H7 (cell line): ENCODE measurements at regions not wholly inside any gene's neighbourhood (a gene's known extent, or its start where the extent isn't known, plus 50 kb on each side); places are given as distances from the start of the nearest gene placed in this dataset.

ENCODE experiments used
- DNase-seq: peaks from one replicate; pipeline ENCODE4 v3.0.0; 2012
- H3K27me3 ChIP-seq: 2 replicates; pipeline ENCODE4 v1.6.0; 2011; ENCODE audit warnings: mild to moderate bottlenecking, low read length; ENCODE audit not compliant: control insufficient read depth, insufficient read depth
- H3K36me3 ChIP-seq: replicated peaks from 2 replicates; pipeline ENCODE4 v1.5.1; 2011; ENCODE audit warnings: low read length; ENCODE audit not compliant: control insufficient read depth, insufficient read depth
- H3K4me3 ChIP-seq: 2 replicates; pipeline ENCODE4 v1.5.1; 2011; ENCODE audit warnings: low read depth, mild to moderate bottlenecking, control low read depth, low read length, moderate library complexity; ENCODE audit not compliant: insufficient read depth

DNA sequence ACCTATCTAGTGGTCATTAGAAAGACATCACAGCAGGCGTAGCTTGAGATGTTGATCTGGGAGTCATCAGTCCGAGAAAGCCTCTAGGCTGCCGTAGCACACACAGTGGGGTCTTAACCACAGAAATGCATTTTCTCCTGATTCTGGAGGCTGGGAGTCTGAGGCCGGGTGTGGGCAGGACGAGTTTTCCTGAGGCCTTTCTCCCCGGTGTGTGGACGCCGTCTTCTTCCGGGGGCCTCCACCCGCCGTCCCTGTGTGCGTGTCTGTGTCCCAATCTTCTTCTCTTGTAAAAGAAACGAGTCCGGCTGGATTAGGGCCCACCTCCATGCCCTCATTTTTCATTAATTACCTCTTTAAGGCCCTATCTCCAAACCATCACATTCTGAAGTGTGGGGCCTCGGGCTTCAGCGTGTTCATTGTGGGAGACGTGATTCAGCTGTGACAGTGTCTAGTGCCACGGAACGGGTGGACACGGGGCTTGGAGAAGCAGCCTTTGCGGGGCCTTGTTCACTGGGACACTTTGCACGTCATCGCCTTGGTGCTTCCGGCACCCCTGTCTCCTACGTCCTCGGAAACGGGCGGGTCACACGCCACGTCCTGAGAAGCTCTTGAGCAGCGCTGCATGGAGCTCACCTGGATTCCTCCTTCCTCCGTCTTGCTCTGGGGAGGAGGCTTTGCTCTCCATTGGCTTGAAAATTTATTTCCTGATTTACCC, 208.9 kb upstream of the SOX1 start:
- no peaks in the 10 kb centered on the region for H3K27me3 ChIP-seq
- no peak for DNase-seq
- no peak overlapping the region for H3K4me3 ChIP-seq
- H3K36me3 ChIP-seq = no peaks in the 10 kb centered on the region

DNA sequence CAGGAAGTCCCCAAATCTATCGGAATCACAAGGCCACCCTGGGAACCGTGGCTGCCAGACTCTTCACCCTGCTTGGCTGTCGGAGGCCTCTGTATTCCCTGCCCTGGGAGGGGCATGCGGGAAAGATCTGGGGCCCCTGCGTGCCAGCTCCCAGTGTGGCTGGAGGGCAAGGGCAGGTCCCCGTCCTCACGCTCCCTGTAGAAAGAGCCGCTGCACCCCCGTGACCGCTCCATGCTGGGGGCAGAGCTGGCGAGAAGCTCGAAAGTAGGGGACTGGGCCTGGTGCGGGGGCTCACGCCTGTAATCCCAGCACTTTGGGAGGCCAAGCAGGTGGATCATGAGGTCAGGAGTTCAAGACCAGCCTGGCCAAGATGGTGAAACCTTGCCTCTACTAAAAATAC, 208.4 kb upstream of the SOX1 start:
- no peak overlapping the region for H3K4me3 ChIP-seq
- no peaks in the 10 kb centered on the region for H3K27me3 ChIP-seq
- no peaks in the 10 kb centered on the region for H3K36me3 ChIP-seq
- no peak for DNase-seq

DNA sequence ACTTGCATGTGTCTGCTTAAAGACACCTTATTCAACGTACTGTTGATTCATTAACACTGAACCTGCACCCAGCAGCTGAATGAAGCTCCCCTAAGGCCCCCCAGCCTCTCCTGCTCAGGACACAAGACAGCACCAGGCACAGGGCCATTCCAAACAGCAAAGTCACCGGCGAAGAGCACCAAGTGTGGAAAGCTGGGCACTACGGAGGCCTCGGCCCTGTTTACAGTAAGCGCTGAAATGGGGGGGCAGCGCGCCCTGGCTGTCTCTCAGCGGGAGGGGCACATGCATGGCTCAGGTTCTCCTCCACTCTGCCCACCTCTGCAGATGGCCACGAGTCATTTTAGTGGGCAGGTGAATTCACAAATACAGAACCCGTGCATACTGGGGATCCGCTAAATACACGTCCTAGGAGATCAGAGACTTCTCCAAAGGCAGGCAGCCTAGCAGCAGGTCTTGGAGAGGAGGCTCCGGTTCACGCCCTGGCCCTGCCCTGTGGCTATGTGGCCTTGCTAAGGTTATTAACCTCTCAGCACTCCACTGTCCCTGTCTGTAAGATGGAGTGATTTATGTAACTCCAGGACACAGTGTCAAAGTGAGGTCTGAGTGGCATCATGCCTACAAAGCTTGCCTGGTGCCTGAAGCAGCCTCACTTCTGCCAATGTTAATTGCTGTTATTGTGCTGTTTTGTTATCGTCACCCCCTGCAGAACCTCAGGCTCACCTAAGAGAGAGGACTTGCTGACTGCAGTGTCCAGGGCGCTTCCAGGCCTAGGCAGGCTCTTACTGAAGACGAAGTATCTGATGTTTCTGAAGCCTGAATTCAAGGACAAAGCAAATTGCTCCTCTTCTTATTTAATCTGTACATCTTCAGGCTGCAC, 207.4 kb upstream of the SOX1 start:
- no peak for DNase-seq
- Histone ChIP-seq H3K27me3 (no peaks in the 10 kb centered on the region), H3K36me3 (no peaks in the 10 kb centered on the region)

DNA sequence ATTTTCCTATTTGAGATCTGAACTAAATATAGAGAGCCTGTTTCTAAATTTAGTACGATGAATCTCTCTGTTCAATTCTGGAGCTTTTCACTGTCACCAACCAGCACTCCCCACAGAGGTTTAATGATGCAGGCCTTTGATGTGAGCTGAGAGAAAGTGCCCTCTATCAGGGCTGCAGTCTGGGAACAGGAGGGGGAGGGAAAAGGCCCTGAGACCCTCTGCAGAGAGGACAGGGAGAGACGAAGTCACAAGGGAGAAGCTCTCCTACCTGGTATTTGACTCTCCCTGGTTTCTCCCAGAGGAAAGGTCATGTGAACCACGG, 206.8 kb upstream of the SOX1 start:
- no peak for DNase-seq
- no peaks in the 10 kb centered on the region for H3K36me3 ChIP-seq
- no peak overlapping the region for H3K4me3 ChIP-seq
- H3K27me3 ChIP-seq = no peaks in the 10 kb centered on the region

More for the DNA sequence above, 207.4 kb upstream of the SOX1 start:
- no peak overlapping the region for H3K4me3 ChIP-seq

DNA sequence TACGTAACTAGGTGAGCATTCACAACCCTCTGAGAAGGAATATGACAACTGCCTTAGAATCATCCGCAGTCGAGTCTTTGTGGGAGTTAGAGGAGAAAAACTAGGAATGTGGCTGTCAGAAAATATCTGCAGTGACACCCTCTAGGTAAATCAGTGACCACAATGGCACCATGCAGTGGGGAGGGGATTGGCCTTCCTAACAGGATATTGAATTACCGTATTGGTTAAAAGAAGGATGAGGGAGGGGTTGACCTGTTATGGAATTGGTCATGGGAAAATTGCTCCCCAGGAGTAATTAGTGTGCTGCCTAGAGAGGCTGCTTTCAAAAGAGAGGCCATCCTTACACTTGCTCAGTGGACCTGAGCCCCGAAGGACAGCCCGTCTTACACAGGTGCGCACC, 205.6 kb upstream of the SOX1 start:
- DNase-seq = no peak
- no peaks in the 10 kb centered on the region for H3K27me3 ChIP-seq
- H3K4me3 ChIP-seq = no peak overlapping the region
- H3K36me3 ChIP-seq = no peaks in the 10 kb centered on the region

DNA sequence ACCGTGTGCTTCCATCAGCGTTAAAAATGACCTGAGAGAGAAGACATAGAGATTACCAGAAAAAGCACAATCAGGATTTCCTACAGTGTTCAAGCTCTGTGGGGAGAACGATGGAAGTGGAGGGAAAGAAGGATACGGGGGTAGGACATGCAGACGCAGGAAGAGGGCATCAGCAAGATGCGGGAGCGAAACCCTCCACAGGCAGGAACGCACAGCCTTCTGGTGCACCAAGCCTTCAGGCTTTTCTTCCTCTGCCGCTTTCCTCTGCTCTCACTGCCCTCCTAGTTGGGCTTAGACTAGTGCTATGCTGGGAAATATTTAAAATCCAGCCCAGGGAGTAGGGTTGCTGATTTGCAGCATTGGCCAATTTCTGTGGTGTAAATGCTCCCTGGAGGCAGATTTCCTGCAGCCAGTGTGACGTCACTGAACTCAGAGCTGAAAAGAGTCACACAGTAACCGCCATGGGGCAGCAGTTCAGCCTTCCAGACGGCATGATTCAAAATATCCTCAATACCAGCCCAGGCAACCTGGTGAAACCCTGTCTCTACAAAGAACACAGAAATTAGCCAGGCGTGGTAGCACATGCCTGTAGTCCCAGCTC, 205.1 kb upstream of the SOX1 start:
- Histone ChIP-seq H3K36me3 (no peaks in the 10 kb centered on the region), H3K27me3 (no peaks in the 10 kb centered on the region), H3K4me3 (no peak overlapping the region)
- no peak for DNase-seq

DNA sequence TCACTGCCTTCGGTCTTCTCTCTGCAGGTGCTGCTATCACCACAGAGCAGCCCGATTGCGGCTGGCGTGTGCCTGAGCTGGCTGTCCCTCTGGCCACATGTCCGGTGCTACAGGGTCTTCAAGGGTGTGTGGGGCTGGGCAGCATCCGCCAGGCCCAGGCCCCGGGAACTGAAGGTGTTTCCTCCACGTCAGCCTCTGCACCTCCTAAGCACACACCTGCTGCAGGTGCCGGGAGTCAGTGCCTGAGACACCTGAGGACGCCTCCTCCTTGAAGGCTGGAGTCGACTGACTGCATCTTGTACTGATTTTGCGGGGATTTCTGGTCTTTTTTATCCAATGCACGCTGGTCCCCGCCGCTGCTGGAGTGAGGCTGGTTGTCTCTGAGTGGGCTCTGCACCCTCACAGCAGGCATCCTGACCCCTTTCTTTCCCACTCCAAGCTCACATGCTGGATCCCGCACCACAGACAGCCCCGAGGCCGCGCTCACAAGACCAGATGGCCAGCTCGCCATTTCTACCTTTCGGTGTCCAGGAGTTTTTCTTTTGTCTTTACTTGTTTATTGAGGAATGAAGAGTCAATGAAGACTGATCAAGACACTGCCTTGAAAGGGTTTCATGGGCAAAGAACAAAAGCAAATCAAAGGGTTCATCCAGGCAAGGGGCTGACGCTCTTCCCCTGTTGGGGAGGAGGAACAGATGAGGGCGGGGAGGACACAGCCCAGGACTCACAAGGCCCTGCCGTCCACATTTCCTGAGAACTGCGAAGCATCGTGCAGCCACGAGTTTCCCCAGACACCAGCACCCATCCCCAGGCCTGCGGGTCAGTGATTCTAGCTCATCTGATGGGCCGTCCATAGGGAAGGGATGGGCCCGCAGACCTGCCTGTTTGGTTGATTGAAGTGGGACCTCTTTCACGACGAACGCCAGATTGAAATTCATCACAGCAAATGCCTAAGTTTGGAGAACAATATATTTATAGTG, 203.8 kb upstream of the SOX1 start:
- no peaks in the 10 kb centered on the region for H3K36me3 ChIP-seq
- no peak for DNase-seq
- H3K4me3 ChIP-seq = no peak overlapping the region
- no peaks in the 10 kb centered on the region for H3K27me3 ChIP-seq

DNA sequence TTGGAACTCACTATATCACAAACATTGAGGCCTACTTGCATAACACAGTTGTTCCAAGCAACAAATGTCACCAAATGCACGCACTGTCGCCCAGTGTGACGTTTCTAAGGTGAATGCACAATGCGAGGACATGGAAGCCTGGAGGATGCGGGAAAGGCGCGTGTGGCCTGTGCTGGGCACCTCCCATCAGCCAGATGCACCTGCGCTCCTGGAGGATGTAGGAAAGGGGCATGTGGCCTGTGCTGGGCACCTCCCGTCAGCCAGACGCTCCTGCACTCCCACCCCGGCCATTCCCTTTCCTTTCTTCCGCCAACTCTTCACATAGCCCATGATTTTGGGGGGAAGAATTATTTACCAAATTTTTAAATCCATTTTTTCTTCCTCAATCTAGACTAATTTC, 202.4 kb upstream of the SOX1 start:
- Histone ChIP-seq H3K4me3 (no peak overlapping the region), H3K36me3 (no peaks in the 10 kb centered on the region), H3K27me3 (no peaks in the 10 kb centered on the region)
- no peak for DNase-seq

DNA sequence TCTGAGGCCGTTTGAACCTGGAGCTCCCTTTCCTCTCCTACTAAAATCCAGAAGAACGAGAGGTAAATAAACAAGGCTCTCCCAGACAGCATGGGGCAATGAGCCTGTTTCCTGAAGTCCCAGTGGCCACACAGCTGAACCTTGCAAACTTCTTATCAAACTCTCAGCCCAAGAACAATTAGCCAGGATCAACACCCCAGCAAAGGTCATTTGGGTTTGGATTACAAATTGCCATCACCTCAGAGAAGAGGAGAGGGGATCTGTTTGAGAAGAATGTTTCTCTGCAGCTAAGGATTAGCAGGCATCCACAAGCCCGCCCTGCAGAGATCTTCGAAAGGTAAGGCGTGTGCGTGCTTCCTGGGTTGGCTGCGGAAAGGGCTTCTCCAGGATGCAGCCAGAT, 201.9 kb upstream of the SOX1 start:
- Histone ChIP-seq H3K4me3 (no peak overlapping the region), H3K36me3 (no peaks in the 10 kb centered on the region), H3K27me3 (no peaks in the 10 kb centered on the region)
- no peak for DNase-seq

DNA sequence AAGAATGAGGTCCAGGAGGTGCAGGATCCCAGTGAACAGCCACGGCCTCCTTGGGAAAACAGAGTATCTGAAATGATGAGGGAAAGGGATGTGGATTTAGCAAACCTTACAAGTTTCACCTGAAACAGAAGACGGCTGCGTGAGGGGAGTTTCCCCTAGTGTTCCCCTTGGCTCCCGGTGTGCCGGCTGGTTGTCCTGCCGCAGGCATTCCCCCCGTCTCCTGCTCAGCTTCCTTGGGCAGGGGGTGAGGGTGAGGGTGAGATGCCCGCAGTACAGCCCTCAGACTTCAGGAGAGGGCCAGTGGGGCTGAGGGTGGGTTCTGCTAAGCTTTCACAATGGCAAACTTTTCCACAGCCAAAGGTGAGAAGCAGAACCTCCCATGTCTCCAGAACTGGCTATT, 201.1 kb upstream of the SOX1 start:
- Histone ChIP-seq H3K27me3 (no peaks in the 10 kb centered on the region), H3K4me3 (no peak overlapping the region), H3K36me3 (no peaks in the 10 kb centered on the region)
- no peak for DNase-seq

DNA sequence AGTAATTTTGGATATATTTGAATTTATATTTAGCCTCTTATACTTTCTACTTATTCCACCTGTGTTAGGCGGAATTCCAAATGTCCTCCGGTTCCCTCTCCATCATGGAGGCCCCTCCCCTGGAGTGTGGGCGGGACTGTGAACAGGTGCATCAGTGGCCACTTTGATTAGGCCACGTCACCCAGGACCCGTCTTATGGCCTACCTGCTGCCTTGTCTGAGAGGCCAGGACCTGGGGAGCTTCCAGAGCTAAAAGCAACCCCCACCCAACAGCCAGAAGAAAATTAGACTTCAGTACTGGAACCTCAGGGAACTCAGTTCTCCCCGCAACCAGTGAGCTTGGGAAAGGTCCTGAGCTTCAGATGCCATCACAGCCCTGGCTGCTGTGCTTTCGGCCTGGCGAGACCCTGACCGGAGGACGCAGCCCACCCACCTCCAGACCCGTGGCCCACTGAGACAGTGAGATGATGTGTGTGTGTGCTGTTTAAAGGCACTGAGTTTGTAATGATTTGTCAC, 200.2 kb upstream of the SOX1 start:
- no peak overlapping the region for H3K4me3 ChIP-seq
- no peaks in the 10 kb centered on the region for H3K36me3 ChIP-seq
- DNase-seq = no peak
- H3K27me3 ChIP-seq = no peaks in the 10 kb centered on the region

DNA sequence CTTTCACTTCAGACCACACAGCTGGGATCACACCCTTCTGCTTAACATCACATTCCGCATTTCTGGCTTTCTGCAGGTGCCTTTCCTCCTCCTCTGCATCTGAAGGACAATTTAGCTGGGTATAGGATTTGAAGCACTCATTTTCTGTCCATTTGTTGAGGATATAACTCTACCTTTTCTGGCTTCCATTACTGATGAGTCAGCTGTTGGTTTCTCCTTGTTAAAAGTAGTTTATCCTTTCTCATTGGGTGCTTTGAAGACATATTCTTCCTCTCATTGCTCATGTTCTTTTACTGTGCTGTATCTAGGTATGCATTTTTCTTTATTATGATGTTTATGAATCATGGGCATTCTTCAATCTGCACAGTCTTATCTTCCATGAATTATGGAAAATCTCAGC, 199.3 kb upstream of the SOX1 start:
- no peaks in the 10 kb centered on the region for H3K36me3 ChIP-seq
- H3K27me3 ChIP-seq = no peaks in the 10 kb centered on the region
- no peak overlapping the region for H3K4me3 ChIP-seq
- no peak for DNase-seq

DNA sequence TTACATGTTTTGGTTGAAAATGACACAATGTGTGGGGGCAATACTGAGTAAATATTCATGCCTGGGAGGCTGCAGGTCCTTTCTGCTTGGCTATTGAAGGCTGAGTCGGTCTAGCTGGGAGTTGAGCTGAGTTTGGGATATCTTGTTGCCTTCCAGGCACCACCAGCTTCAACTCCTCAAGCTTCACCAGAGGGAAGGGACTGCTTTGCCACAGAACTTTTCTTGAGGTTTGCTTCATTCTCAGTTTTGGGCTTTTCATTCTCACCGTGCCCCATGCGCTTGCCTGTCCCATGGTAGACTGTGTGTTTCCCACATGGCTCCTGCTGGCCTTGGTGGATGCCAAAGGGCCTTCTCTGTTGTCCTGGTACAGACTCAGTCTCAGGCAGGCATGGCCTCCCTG, 198.2 kb upstream of the SOX1 start:
- DNase-seq = no peak
- no peaks in the 10 kb centered on the region for H3K27me3 ChIP-seq
- no peaks in the 10 kb centered on the region for H3K36me3 ChIP-seq
- H3K4me3 ChIP-seq = no peak overlapping the region

DNA sequence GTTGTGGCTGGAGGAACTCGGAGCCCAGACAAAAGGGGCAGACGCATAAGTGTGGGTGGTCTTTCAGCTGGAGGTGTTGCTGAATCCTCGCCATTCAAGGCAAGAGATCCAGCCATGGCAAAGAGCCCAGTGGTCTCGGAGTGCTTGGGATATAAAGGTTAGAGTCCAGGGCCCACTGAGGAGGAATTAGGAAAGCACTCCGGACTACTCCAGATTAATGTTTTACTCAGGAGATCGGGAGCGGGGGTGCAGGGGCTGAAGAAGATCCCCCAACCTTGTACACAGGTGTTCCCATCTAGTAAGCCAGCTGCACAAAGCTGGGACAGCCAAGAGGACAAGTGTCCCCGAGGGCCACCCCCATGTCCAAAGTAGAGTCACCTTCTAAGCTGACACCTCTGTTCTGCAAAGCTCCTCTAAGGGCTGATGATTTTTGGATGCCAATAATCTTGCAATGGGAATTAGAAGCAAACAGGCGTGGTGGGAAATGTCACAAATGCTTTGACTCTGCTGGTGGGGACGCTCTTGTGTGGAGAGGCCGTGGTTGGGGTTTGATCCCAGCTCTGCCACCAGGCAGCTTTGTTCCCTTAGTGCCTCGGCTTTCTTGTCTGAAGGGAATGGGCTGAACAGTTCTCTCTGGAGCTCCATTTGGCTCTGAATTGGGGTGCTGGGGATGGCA, 194.3 kb upstream of the SOX1 start:
- Histone ChIP-seq H3K4me3 (no peak overlapping the region), H3K36me3 (no peaks in the 10 kb centered on the region), H3K27me3 (peaks cover 1% of the 10 kb centered on the region; the same call in 1 of the 2 replicates)
- DNase-seq = no peak
